Suprapubic skin (tissue), 4 donors: ENCODE measurements at regions not wholly inside any gene's neighbourhood (a gene's known extent, or its start where the extent isn't known, plus 50 kb on each side); places are given as distances from the start of the nearest gene placed in this dataset.

Experiments
- DNase-seq, 2 donors: peaks; one replicate each; pipeline ENCODE4 v3.0.0-alpha.2; 2019; ENCODE audit warnings: low spot score in 2 of 2
- H3K27ac ChIP-seq: fragments of 200-600 bp; sonication (generic); one replicate; pipeline ENCODE4 v1.5.1; 2019
- H3K27me3 ChIP-seq: fragments of 200-600 bp; sonication (generic); one replicate; pipeline ENCODE4 v1.5.1; 2019
- H3K36me3 ChIP-seq: fragments of 200-600 bp; sonication (generic); one replicate; pipeline ENCODE4 v1.5.1; 2019
- H3K4me1 ChIP-seq: fragments of 200-600 bp; sonication (generic); one replicate; pipeline ENCODE4 v1.5.1; 2019
- H3K4me3 ChIP-seq: fragments of 200-600 bp; sonication (generic); one replicate; pipeline ENCODE4 v1.5.1; 2019; ENCODE audit warnings: mild to moderate bottlenecking
- H3K9me3 ChIP-seq: fragments of 200-600 bp; sonication (generic); one replicate; pipeline ENCODE4 v1.5.1; 2019
- CTCF ChIP-seq, 2 donors: fragments of 200-600 bp in 1 of 2; fragments of 450-650 bp in 1 of 2; sonication (generic) in 1 of 2; IDR thresholded peaks; one replicate each; pipeline ENCODE4 v1.5.1; 2016 to 2019; ENCODE audit warnings: antibody characterized with exemption in 2 of 2, mild to moderate bottlenecking in 1 of 2, moderate library complexity in 1 of 2
- EP300 ChIP-seq: sonication (generic); formaldehyde crosslinking; IDR thresholded peaks from one replicate; pipeline ENCODE4 v1.6.1; 2017; ENCODE audit warnings: antibody characterized with exemption
- POLR2A ChIP-seq, 2 donors: fragments of 450-650 bp; IDR thresholded peaks; one replicate each; pipeline ENCODE4 v1.6.1; 2017; ENCODE audit warnings: antibody characterized with exemption in 2 of 2, mild to moderate bottlenecking in 2 of 2, moderate library complexity in 2 of 2
- POLR2AphosphoS5 ChIP-seq, 3 donors: sonication (generic); formaldehyde crosslinking; IDR thresholded peaks; one replicate each; pipeline ENCODE4 v1.6.1; 2017; ENCODE audit warnings: antibody characterized with exemption in 3 of 3
- WGBS: methylation state at CpG from one replicate; pipeline ENCODE4 v1.1.5; 2018; 5-methylcytosine and 5-hydroxymethylcytosine counted together

GRCh38 chr13:50257646-50258045 is 242.4 kb downstream of the KCNRG start:
- H3K9me3 ChIP-seq = no peaks in the 10 kb centered on the region
- TF ChIP-seq POLR2A (IDR thresholded peaks at IDR 0.05) = no peak
- no peak for TF ChIP-seq EP300
- no peak for TF ChIP-seq POLR2AphosphoS5 (IDR thresholded peaks at IDR 0.05)
- TF ChIP-seq CTCF (IDR thresholded peaks at IDR 0.05) = no peak
- no peaks in the 10 kb centered on the region for H3K36me3 ChIP-seq
- no peaks in the 10 kb centered on the region for H3K4me1 ChIP-seq
- H3K4me3 ChIP-seq = no peak overlapping the region
- WGBS = 87% methylated on average over 3 of the region's 3 CpGs
- no peaks in the 10 kb centered on the region for H3K27me3 ChIP-seq
- DNase-seq = no peak
- no peak overlapping the region for H3K27ac ChIP-seq

- Histone ChIP-seq H3K9me3 (no peaks in the 10 kb centered on the region), H3K4me3 (no peak overlapping the region), H3K27ac (no peak overlapping the region), H3K4me1 (no peaks in the 10 kb centered on the region), H3K36me3 (no peaks in the 10 kb centered on the region), H3K27me3 (no peaks in the 10 kb centered on the region)
- 55% methylated on average over 6 of the region's 6 CpGs for WGBS
- DNase-seq = no peak
- no peak for TF ChIP-seq CTCF (IDR thresholded peaks at IDR 0.05)
- TF ChIP-seq EP300 = no peak
- TF ChIP-seq POLR2A (IDR thresholded peaks at IDR 0.05) = no peak
- no peak for TF ChIP-seq POLR2AphosphoS5 (IDR thresholded peaks at IDR 0.05)
Measured at GRCh38 chr13:50261130-50261901, 246.1 kb downstream of the KCNRG start.

- Histone ChIP-seq H3K4me3 (no peak overlapping the region), H3K27me3 (no peaks in the 10 kb centered on the region), H3K36me3 (no peaks in the 10 kb centered on the region), H3K9me3 (no peaks in the 10 kb centered on the region), H3K27ac (no peak overlapping the region), H3K4me1 (no peaks in the 10 kb centered on the region)
- no peak for TF ChIP-seq EP300
- TF ChIP-seq POLR2A (IDR thresholded peaks at IDR 0.05) = no peak
- TF ChIP-seq POLR2AphosphoS5 (IDR thresholded peaks at IDR 0.05) = no peak
- TF ChIP-seq CTCF (IDR thresholded peaks at IDR 0.05) = no peak
- no peak for DNase-seq
- 72% methylated on average over 5 of the region's 5 CpGs for WGBS
Measured at GRCh38 chr13:50267066-50267465, 251.8 kb downstream of the KCNRG start.

GRCh38 chr13:50267917-50268316 is 252.7 kb downstream of the KCNRG start:
- no peaks in the 10 kb centered on the region for H3K36me3 ChIP-seq
- no peaks in the 10 kb centered on the region for H3K4me1 ChIP-seq
- WGBS = 83% methylated on average over 1 of the region's 1 CpG
- no peak overlapping the region for H3K4me3 ChIP-seq
- no peak overlapping the region for H3K27ac ChIP-seq
- no peak for DNase-seq
- TF ChIP-seq EP300 = no peak
- TF ChIP-seq POLR2AphosphoS5 (IDR thresholded peaks at IDR 0.05) = no peak
- no peak for TF ChIP-seq POLR2A (IDR thresholded peaks at IDR 0.05)
- TF ChIP-seq CTCF (IDR thresholded peaks at IDR 0.05) = no peak
- no peaks in the 10 kb centered on the region for H3K27me3 ChIP-seq
- no peaks in the 10 kb centered on the region for H3K9me3 ChIP-seq

- no peaks in the 10 kb centered on the region for H3K36me3 ChIP-seq
- H3K4me1 ChIP-seq = no peaks in the 10 kb centered on the region
- WGBS = 50% methylated on average over 2 of the region's 2 CpGs
- DNase-seq = no peak
- no peaks in the 10 kb centered on the region for H3K9me3 ChIP-seq
- no peak for TF ChIP-seq EP300
- TF ChIP-seq CTCF (IDR thresholded peaks at IDR 0.05) = no peak
- no peak for TF ChIP-seq POLR2A (IDR thresholded peaks at IDR 0.05)
- no peak for TF ChIP-seq POLR2AphosphoS5 (IDR thresholded peaks at IDR 0.05)
- no peak overlapping the region for H3K4me3 ChIP-seq
- H3K27me3 ChIP-seq = no peaks in the 10 kb centered on the region
- no peak overlapping the region for H3K27ac ChIP-seq
Measured at GRCh38 chr13:50268500-50268899, 253.3 kb downstream of the KCNRG start.
